IPS-15b (cell line): ENCODE measurements at regions not wholly inside any gene's neighbourhood (a gene's known extent, or its start where the extent isn't known, plus 50 kb on each side); places are given as distances from the start of the nearest gene placed in this dataset.

ENCODE experiments used
- H3K27me3 ChIP-seq: one replicate; pipeline ENCODE4 v1.6.1; 2013; ENCODE audit warnings: low read length; ENCODE audit not compliant: control insufficient read depth, insufficient read depth
- H3K36me3 ChIP-seq: one replicate; pipeline ENCODE4 v1.6.1; 2013; ENCODE audit warnings: low read length; ENCODE audit not compliant: control insufficient read depth, insufficient read depth
- H3K4me1 ChIP-seq: one replicate; pipeline ENCODE4 v1.6.1; 2013; ENCODE audit warnings: mild to moderate bottlenecking, low read length; ENCODE audit not compliant: control insufficient read depth, insufficient read depth
- H3K4me3 ChIP-seq: one replicate; pipeline ENCODE4 v1.5.1; 2013; ENCODE audit warnings: low read depth, low read length
- H3K9ac ChIP-seq: one replicate; pipeline ENCODE4 v1.6.1; 2013; ENCODE audit warnings: low read depth, mild to moderate bottlenecking, low read length
- H3K9me3 ChIP-seq: one replicate; pipeline ENCODE4 v1.6.1; 2013; ENCODE audit warnings: mild to moderate bottlenecking, low read length; ENCODE audit not compliant: control insufficient read depth, insufficient read depth

DNA sequence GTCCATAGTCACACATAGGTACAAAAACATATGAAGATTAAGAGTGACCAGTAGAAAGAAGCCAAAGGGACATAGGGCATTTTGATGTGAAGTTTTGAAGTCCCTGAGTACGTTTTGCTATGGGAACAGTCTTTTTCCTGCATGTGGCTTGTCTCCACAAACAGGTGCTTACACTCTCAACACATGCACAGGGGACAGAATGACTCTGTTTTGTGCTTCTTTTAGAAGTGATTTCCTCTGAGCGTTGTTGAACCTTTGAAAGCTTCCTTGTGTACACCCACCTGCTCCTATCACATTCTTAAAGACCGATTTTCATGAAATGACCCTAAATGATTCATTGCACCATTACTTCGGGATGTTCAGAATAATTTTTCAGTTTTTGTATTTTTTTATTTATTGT, 338.8 kb upstream of the CDH4 start:
- Histone ChIP-seq H3K36me3 (no peaks in the 10 kb centered on the region), H3K9me3 (no peaks in the 10 kb centered on the region), H3K4me1 (no peaks in the 10 kb centered on the region), H3K27me3 (peaks cover 5% of the 10 kb centered on the region), H3K9ac (no peak overlapping the region), H3K4me3 (no peak overlapping the region)

GRCh38 chr20:60921022-60921622, 330.9 kb upstream of the CDH4 start:
- H3K4me3 ChIP-seq: no peak overlapping the region
- H3K9me3 ChIP-seq: no peaks in the 10 kb centered on the region
- H3K27me3 ChIP-seq: peaks cover 4% of the 10 kb centered on the region
- no peaks in the 10 kb centered on the region for H3K4me1 ChIP-seq
- H3K9ac ChIP-seq: no peak overlapping the region
- no peaks in the 10 kb centered on the region for H3K36me3 ChIP-seq

DNA sequence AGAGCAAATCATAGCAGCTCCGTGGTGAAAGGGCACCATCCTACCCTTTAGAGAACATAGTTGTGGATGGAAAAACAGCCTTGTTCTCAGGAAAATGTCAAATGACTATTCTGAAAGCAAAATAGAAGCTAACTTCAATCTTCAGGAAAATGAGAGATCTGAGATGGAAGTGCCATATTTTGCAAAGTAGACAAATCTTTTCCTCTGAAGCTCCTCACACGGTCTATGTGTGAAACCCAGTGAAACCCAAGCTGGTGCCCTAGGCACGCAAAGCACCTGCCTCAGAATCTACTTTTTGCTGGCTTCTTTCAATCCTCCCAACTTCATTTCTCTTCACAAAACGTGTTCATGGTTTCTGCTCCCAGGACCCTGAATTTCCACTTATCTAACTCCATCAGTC, 325.2 kb upstream of the CDH4 start:
- no peak overlapping the region for H3K9ac ChIP-seq
- peaks cover 19% of the 10 kb centered on the region for H3K27me3 ChIP-seq
- no peaks in the 10 kb centered on the region for H3K9me3 ChIP-seq
- H3K4me3 ChIP-seq: no peak overlapping the region
- no peaks in the 10 kb centered on the region for H3K4me1 ChIP-seq
- no peaks in the 10 kb centered on the region for H3K36me3 ChIP-seq

- Histone ChIP-seq H3K36me3 (no peaks in the 10 kb centered on the region), H3K27me3 (peaks cover 19% of the 10 kb centered on the region), H3K9ac (no peak overlapping the region), H3K4me3 (no peak overlapping the region), H3K4me1 (no peaks in the 10 kb centered on the region), H3K9me3 (no peaks in the 10 kb centered on the region)
These were observed 323.7 kb upstream of the CDH4 start for GRCh38 chr20:60928341-60928740.

- H3K27me3 ChIP-seq: peaks cover 15% of the 10 kb centered on the region
These were observed 321.9 kb upstream of the CDH4 start for GRCh38 chr20:60930023-60930790.

GRCh38 chr20:60931696-60932095, 320.4 kb upstream of the CDH4 start:
- Histone ChIP-seq H3K4me1 (no peaks in the 10 kb centered on the region), H3K27me3 (peaks cover 15% of the 10 kb centered on the region)

More at GRCh38 chr20:60930023-60930790, 321.9 kb upstream of the CDH4 start:
- Histone ChIP-seq H3K9me3 (no peaks in the 10 kb centered on the region), H3K4me1 (no peaks in the 10 kb centered on the region), H3K4me3 (no peak overlapping the region), H3K36me3 (no peaks in the 10 kb centered on the region), H3K9ac (no peak overlapping the region)

DNA sequence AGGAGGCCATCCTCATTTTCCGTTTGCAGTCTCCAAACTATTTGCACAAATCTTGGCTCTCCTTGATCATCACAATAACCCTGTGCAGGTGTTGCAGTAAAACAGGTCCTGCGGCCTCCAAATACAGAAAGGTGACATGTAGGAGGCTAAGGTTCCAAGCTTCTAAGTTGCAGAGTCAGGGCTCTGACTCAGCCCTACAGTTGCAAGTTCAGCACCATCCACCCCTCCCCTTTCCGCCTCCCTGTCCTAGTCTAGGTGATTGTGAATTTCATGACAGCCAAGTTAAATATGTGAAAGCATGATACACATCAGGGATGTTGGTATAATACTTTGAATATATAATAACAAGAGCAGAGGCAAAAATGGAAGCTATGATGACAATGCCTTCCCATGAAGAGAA, 317.3 kb upstream of the CDH4 start:
- H3K27me3 ChIP-seq: peaks cover 12% of the 10 kb centered on the region
- H3K9me3 ChIP-seq: no peaks in the 10 kb centered on the region
- no peak overlapping the region for H3K4me3 ChIP-seq
- H3K9ac ChIP-seq: no peak overlapping the region
- H3K36me3 ChIP-seq: no peaks in the 10 kb centered on the region
- H3K4me1 ChIP-seq: no peaks in the 10 kb centered on the region

More at GRCh38 chr20:60931696-60932095, 320.4 kb upstream of the CDH4 start:
- no peak overlapping the region for H3K4me3 ChIP-seq
- no peak overlapping the region for H3K9ac ChIP-seq
- no peaks in the 10 kb centered on the region for H3K36me3 ChIP-seq
- H3K9me3 ChIP-seq: no peaks in the 10 kb centered on the region

- no peaks in the 10 kb centered on the region for H3K9me3 ChIP-seq
- peaks cover 3% of the 10 kb centered on the region for H3K27me3 ChIP-seq
- H3K4me1 ChIP-seq: no peaks in the 10 kb centered on the region
- no peaks in the 10 kb centered on the region for H3K36me3 ChIP-seq
- H3K4me3 ChIP-seq: no peak overlapping the region
- H3K9ac ChIP-seq: no peak overlapping the region
These were observed 316.1 kb upstream of the CDH4 start for GRCh38 chr20:60935971-60936370.

DNA sequence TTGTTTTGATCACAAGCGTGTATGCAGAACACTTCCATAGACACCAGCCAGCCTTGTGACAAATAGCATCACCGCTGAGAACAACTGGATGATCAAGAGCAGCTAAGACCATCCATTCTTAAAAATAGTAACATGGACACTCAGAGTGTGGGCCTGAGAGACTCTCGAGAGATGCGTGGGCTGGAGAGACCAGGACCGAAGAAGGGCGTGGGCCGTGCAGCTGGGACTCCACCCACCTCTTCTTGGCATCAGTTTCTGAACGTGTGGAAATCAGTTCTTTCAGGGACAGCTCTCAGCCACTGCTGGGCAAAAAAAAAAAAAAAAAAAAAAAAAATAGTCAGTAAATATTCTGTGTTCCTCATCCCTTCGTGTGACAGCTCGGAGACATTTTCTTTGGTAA, 314.5 kb upstream of the CDH4 start:
- H3K9ac ChIP-seq: no peak overlapping the region
- H3K9me3 ChIP-seq: no peaks in the 10 kb centered on the region
- H3K27me3 ChIP-seq: peaks cover 2% of the 10 kb centered on the region
- H3K4me3 ChIP-seq: no peak overlapping the region
- no peaks in the 10 kb centered on the region for H3K4me1 ChIP-seq
- no peaks in the 10 kb centered on the region for H3K36me3 ChIP-seq

DNA sequence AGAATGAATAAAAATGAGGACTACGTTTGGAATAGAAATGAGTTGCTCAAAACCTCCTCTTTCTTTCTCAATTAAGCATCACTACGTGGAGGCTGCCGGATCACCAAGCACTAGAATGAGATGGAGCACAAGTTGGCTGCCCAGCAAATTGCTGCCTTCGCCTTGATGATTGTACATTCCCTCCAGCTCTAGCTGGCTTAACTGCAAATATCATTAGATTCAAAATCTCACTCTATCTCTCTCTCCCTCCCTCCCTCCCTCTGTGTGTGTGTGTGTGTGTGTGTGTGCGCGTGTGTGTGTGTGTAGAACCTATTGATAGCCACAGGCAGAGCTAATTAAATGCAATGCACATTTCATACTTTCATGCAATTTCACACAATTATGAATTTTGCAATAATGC, 310.7 kb upstream of the CDH4 start:
- peaks cover 8% of the 10 kb centered on the region for H3K27me3 ChIP-seq
- no peaks in the 10 kb centered on the region for H3K9me3 ChIP-seq
- no peak overlapping the region for H3K4me3 ChIP-seq
- H3K9ac ChIP-seq: no peak overlapping the region
- no peaks in the 10 kb centered on the region for H3K36me3 ChIP-seq
- H3K4me1 ChIP-seq: no peaks in the 10 kb centered on the region

DNA sequence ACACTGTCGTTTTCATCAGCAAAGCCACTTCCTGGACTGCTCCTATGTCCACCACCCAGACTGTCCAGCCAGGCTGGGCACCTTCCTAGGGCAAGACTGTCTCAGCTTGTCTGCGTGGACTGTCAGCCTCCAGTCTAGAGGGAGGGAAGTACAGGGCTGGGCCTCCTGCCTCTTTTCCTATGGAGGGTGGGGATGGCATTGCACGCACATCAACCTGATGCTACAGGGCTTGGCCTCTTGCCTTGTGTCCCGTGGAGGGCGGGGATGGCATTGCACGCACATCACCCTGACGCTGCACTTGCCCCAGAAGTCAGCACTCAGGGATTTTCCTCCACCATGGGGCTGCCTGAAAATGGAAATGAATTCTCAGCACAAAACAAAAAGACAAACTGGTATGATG, 304.2 kb upstream of the CDH4 start:
- peaks cover 8% of the 10 kb centered on the region for H3K27me3 ChIP-seq
- H3K9me3 ChIP-seq: no peaks in the 10 kb centered on the region
- H3K4me1 ChIP-seq: no peaks in the 10 kb centered on the region
- no peak overlapping the region for H3K4me3 ChIP-seq
- no peak overlapping the region for H3K9ac ChIP-seq
- H3K36me3 ChIP-seq: no peaks in the 10 kb centered on the region

DNA sequence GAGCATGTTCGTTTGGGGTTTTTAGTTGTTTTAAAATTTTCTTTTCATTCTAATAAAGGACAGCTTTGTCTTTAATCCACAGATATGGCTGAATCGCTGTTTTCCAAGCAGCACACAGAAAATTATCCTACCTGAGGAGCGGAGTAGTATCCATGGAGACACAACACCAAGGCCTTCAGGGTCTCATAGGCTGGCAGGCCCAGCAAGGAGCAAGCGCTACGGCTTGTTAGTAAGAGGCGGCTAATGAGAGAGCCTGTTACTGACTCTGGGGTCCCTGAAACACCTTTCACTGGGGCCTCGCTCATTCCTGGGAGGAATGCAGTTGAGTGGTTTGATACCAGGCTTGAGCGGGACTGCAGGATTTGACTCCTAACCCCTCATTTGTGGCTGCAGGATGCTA, 303.8 kb upstream of the CDH4 start:
- no peaks in the 10 kb centered on the region for H3K36me3 ChIP-seq
- no peak overlapping the region for H3K9ac ChIP-seq
- H3K4me3 ChIP-seq: no peak overlapping the region
- no peaks in the 10 kb centered on the region for H3K9me3 ChIP-seq
- H3K4me1 ChIP-seq: no peaks in the 10 kb centered on the region
- H3K27me3 ChIP-seq: peaks cover 8% of the 10 kb centered on the region
